Endometrium (tissue), 2 donors: ENCODE measurements at regions not wholly inside any gene's neighbourhood (a gene's known extent, or its start where the extent isn't known, plus 50 kb on each side); places are given as distances from the start of the nearest gene placed in this dataset.
"Not testable (repeated sequence)": the region's sequence is repeated elsewhere in the genome, so short reads cannot be mapped to it uniquely, and the experiment has no call there.

Experiments
- FAIRE-seq: peaks from 2 replicates; lab custom pipeline; 2012; peaks lifted over from hg19 to GRCh38; lab: Jason Lieb, UNC
- donor health status: control.
- donor health status: control.

DNA sequence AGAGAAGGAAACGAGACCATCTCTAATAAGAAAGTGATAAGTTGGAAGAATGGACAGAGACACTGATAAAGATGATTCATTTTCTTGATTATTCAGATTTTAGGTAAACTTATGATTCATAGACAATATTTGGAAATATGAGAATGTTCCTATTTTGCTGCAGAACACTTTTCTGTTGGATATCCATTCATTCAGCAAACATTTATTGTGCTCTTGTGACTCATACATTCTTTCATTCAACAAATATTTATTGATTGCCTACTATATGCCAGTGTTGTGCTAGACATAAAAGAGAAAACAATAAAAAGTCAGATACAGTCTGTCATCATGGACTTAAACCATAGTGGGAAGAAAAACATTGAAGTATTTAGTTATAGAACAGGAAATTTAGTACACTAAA, 1232.0 kb downstream of the STIM2 start:
- FAIRE-seq = no peak

DNA sequence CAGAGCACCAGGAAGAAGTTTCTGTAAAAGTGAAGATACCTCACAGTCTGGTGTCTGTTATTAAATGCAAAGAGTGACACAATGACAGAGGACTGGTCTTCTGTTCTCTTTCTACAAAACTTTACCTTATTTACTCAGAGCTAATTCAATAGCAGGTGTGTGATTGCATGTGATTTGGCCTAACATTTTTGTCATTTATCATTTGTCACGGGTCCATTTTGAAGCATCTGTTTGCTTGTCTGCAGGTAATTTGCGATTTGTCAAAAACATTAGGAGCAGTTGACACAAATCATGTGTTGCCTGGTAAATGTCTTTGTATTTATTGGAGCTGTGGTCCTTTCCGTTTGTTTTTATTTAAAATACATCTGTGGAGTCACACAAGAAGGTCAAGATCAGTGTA, 1232.4 kb downstream of the STIM2 start:
- FAIRE-seq = no peak

DNA sequence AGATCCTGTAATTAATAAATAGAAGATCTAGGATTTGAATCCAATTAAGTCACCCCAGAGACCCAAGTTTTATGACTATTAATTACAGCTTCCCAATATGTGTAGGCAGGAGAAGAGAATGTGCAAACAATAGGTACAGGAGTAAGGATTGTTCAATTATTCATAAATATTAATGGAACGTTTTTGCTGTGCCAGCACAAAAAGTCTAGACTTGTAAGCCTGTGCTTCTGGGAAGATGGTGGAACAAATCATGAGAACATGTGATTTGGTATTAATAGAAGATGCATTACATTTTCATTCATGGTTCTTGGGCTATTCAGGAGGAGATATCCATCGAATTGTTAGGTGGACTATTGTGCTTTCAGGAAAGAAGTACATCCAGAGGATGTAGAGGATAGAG, 1240.9 kb downstream of the STIM2 start:
- FAIRE-seq = no peak

DNA sequence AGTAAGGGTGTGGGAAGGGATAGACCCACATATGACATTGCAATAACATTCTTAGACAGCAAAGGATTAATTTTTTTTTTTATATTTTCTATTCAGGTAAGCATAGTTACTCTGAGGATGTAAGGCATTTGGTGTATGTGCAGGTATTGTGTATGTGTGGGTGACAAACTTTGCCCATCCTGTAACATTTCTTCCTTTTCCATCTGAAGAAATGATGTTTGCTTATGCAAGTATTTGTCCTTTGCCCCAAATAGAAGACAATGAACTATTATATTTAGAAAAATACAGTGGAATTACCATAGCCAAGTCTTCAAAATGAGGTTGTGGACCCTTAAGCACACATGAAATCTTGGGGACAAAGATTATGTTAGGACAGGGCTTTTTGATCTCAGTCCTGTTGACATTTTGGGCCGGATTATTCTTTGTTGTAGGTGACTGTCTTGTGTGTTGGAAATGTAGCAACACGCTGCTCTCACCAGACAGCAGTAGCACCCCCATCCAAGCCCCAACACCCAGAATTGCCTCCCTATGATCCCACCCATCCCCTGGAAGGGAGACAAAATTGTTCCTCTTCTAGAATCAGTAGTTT, 1244.7 kb downstream of the STIM2 start:
- no peak for FAIRE-seq

DNA sequence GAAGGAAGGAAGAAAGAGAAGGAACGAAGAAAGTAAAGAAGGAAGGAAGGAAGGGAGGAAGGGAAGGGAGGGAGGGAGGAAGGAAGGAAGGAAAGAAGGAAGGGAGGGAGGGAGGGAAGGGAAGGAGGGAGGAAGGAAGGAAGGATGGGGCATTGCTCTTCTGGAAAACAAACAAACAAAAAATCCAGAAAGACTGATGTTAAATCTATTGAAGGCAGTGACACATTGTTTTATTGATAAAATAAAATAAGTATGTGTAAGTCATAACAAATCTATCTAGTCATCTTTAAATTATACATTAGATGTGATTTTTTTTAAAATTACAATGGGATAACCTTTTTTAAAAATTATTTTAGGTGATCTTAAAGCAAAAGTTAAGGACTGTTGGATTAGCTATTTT, 1245.5 kb downstream of the STIM2 start:
- no peak for FAIRE-seq

DNA sequence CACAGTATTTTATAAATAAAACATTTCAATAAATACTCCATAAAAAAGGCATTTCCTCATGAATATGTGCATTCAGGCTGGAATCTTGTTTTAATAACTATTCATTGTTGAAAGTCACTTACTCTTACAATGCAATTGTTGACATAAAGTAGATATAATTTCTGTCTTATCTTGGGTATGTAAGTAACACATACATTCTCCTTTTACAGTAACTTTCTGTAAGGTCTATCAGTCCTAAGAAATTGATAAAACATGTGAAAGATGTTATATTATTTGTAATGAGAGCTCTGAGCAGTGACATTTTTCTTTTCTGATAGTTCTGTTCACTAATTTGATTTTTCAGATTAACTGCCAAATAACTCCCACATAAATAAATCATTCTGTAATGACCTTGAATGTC, 1249.2 kb downstream of the STIM2 start:
- FAIRE-seq = no peak

DNA sequence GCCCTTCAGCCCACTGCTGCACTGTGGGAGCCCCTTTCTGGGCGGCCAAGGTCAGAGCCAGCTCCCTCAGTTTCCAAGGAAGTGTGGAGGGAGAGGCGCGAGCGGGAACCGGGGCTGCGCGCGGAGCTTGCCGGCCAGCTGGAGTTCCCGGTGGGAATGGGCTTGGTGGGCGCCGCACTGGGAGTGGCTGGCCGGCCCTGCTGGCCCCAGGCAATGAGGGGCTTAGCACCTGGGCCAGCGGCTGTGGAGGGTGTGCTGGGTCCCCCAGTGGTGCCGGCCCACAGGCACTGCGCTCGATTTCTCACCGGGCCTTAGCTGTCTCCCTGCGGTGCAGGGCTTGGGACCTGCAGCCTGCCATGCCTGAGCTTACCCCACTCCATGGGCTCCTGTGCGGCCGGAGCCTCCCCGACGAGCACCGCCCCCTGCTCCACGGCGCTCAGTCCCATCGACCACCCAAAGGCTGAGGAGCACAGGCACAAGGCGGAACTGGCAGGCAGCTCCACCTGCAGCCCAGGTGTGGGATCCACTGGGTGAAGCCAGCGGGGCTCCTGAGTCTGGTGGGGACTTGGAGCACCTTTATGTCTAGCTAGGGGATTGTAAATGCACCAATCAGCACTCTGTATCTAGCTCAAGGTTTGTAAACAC, 1252.2 kb downstream of the STIM2 start:
- not testable (repeated sequence) for FAIRE-seq

DNA sequence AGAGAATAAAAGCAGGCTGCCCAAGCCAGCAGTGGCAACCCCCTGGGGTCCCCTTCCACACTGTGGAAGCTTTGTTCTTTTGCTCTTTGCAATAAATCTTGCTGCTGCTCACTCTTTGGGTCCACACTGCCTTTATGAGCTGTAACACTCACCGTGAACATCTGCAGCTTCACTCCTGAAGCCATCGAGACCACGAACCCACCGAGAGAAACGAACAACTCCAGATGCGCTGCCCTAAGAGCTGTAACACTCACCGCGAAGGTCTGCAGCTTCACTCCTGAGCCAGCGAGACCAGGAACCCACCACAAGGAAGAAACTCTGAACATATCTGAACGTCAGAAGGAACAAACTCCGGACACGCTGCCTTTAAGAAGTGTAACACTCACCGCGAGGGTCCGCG, 1252.9 kb downstream of the STIM2 start:
- FAIRE-seq = not testable (repeated sequence)

DNA sequence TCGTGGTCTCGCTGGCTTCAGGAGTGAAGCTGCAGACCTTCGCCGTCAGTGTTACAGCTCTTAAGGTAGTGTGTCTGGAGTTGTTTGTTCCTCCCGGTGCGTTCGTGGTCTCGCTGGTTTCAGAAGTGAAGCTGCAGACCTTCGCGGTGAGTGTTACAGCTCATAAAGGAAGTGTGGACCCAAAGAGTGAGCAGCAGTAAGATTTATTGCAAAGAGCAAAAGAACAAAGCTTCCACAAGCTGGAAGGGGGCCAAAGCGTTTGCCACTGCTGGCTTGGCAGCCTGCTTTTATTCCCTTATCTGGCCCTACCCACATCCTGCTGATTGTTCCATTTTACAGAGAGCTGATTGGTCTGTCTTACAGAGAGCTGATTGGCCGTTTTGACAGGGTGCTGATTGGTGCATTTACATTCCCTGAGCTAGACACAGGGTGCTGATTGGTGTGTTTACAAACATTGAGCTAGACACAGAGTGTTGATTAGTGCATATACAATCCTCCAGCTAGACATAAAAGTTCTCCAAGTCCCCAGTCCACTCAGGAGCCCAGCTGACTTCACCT, 1256.0 kb downstream of the STIM2 start:
- FAIRE-seq = not testable (repeated sequence)

DNA sequence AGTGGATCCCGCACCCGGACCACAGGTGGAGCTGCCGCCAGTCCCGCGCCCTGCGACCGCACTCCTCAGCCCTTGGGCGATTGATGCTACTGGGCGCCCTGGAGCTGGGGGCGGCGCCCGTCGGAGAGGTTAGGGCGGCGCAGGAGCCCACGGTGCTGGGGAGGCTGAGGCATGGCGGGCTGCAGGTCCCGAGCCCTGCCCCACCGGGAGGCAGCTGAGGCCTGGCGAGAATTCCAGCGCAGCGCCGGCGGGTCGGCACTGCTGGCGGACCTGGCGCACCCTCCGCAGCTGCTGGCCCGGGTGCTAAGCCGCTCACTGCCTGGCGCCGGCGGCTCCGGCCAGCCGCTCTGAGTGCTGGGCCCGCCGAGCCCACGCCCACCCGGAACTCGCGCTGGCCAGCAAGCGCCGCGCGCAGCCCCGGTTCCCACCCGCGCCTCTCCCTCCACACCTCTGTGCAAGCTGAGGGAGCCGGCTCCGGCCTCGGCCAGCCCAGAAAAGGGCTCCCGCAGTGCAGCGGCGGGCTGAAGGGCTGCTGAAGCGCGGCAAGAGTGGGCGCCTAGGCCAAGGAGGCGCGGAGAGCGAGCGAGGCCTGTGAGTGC, 1256.5 kb downstream of the STIM2 start:
- no peak for FAIRE-seq

DNA sequence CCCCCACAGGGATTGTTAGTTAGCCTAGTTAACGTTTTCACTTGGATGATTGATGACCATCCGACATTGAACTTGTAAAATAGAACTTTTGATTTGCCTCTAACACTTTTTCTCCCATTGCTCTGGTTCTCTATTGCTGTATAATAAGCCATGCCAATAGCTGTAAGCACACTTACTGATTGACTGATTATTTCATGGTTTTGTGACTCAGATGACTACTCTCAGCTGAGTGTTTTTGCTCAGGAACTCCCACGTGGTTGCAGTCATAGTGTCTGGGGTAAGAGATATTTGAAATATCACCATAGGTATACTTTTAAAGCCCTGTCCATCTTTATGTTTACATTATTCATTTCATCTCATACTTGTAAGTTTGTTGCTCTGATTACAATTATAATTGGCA, 1285.5 kb downstream of the STIM2 start:
- FAIRE-seq = no peak

DNA sequence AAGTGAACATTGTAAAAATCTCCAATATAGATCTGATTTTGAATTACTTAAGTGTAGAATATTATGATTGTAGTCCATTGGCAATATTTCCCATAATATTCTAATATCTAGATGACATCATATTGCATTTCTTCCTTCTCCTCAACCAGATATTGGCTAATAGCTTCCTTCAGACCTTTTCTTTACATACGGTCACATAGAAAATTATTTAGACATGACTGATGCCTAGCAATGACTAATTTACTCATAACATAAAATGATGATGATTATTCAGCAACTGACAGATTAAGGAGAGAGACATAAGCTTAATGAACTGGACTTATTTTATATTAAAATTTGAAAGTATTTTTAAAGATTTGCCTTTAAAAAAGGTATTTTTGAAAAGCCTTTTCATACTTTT, 1287.6 kb downstream of the STIM2 start:
- FAIRE-seq = no peak

DNA sequence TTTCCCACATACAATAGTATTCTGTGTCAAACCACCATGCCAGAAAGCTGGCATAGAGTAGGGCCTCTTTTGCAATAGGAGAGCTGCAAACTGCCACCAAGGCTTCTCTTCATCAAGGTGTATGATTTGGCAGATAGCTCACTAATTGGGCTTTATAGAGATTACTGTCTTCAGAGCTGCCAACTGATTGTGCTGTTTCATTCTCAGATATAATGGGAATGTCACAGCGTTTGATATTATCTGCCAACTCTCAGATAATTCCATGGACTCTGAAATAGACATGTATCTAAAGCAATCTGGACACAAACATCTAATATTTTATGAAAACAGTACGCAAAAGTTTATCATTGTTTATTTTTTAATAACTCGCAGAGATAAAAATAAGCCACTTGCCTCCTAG, 1289.1 kb downstream of the STIM2 start:
- FAIRE-seq = no peak

DNA sequence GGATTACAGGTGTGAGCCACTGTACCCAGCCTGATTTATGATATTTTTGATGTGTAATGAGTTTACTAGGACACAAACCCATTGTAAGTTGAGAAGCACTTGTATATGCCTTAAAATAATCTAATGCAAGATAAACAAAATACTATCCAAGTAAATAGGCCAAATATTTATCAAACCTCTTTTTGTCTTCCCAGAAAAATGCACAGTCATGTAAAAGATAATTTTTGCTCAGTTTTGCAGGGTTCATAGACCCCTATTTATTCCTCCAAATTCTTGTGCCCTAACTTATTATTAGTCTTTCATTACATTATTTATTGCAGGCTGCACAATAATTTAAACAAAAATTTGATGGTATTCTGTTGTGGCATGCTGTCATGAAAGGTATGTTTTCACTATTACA, 1290.7 kb downstream of the STIM2 start:
- no peak for FAIRE-seq

DNA sequence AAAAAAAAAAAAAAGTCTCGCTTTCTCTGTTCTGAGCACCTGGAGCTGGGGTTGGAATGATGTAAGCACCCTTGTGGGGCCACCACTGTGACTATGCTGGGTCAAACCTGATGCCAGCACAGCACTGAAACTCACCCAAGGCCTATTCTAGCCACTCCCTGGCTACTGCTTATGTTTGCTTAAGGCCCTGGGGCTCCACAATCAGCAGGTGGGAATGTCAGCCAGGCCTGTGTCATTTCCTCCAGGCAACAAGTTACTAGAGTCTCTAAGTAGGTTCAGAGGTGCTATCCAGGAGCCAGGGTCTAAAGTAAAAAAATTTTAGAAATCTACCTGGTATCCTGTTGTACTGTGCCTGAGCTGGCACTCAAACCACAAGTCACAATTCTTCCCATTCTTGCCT, 1306.8 kb downstream of the STIM2 start:
- FAIRE-seq = no peak

DNA sequence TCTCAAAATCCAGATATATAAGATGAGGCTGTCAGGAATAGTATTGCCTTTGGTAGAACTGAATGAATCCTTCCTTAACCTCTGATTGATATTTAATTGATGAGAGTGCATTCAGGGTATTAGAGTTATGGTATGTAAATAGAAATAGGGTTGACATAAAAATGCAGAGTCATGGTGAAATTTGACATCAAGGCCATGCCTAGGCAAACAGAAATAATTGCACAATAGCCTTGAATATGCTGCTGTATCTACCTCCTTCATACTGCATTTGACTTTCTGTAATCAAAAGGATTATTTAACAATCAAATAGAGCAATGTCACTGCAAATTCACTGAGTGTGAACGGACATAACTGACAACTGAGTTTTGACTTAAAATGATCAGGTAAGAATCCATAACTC, 1316.3 kb downstream of the STIM2 start:
- no peak for FAIRE-seq

DNA sequence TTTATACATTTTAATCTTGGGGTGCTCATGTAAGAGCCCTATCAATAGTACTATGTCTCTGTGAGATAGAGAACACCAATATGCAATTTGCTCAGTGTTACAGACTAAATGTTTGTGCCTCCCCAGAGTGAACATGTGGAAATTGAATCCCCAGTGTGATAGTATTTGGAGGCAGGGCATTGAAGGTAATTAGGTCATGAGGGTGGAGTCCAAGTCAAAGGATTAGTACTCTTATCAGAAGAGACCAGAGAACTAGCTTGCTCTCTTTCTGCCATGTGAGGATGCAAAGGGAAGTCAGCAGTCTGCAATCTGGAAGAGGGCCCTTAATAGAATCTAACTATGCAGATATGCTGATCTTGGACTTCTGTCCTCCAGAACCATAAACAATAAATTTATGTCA, 1317.0 kb downstream of the STIM2 start:
- FAIRE-seq = no peak

DNA sequence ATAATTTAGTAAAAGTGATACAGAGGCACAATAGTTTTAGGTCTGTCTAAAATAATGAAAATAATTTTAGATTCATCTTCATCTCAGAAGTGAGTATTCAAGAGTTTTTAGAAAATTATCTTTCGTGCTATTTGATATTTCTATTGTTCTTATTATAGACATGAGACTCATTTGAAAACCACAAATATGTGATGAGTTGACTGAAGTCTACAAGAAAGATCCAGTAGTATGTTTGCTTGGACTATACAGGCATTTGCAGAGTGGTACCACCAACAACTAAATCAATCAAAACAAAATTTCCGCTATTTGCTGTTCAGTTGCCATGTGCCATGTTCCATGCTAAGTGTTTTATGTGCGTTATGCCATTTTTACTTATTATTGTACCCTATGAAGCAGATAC, 1318.5 kb downstream of the STIM2 start:
- FAIRE-seq = no peak

DNA sequence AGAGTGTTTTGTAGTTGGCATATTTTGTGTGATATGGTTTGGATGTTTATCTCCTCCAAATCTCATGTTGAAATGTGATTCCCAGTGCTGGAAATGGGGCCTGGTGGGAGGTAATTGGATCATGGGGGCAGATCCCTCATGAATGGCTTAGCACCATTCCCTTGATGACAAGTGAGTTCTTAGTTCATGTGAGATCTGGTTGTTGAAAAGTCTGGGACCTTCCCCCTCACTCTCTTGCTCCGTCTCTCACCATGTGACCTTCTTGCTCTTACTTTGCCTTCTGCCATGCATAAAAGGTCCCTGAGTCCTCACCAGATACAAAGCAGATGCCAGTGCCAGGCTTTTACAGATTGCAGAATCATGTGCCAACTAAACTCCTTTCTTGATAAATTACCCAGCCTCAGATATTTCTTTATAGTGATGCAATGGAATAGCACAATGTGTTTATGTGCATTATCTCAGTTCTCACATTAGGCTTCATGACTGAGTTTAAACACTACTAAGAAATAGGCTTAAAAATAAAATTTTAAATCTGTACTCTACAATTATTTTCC, 1348.8 kb downstream of the STIM2 start:
- FAIRE-seq = no peak

DNA sequence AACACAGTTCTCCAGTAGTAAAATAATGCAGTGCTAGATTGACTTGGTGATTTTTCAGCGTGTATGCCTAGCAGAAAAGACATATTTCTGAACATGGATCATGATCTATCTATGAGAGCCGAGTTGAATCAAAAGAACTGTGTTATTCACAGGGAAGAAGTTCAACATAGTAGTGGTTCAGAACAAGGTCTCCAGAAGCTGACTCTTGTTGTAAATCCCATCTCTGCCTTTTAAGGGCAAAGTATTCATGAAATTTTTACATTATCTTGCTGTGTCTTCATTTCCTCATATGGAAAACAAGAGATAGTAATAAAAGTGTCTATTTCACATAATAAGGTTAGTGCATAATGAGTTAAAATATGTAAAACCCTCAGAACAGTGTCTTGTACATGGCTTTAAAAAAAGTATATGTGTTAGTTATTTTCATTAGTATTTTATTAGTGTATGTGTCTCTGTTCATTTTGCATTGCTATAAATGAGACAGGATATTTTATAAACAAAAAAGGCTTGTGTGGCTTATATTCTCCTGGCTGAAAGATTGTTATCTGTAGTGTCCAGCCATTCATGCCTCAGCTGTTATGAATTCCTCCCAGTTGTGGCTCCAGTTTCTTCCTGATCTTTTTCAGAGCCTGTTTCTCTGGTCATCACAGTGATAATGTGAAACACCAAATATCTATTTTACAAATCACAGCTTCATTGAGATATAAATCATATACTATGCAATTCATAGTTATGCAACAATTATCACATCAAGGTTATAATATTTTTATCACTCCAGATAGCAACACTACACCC, 1351.2 kb downstream of the STIM2 start:
- FAIRE-seq = peak; percentile 97

DNA sequence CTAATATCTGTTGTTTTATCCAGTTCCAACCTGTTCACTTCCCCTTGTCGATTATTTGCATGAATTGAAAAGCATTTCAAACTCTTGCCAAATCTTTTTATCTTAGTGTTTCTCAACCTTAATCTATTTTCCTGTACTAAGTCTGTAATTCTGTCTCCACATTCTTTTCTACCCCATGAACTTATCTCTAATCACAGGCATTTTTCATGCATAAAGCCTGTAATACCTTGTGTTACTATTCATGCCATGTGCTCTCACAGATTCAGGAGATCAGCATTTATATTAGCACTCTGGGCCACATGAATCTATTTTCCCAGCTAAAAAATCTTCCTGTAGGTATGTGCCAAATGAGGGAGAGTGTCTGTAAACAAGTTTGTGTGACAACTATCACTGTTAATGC, 1360.9 kb downstream of the STIM2 start:
- FAIRE-seq = no peak

DNA sequence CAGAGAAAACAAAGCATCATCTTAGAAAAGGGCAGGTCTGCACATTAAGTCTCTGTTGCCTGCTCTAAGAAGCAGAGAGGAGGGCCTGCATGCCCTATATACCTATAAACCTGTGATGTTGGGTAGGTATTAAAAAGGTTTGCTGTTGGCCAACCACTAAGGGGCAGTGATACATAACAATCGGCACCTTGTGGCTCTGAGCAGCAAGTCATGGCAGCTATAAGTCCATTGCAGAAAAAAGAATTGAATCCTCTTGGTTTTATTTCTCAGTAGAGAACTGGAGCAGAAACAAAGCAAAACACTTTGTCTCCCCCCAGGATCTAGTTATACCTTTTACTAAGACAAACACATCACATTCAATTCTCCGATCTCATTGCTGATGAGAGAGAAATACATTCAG, 1364.4 kb downstream of the STIM2 start:
- no peak for FAIRE-seq
